SIG-M5 treated with dmso at 0.1 percent for 504 hours (cell line): ENCODE measurements at regions not wholly inside any gene's neighbourhood (a gene's known extent, or its start where the extent isn't known, plus 50 kb on each side); places are given as distances from the start of the nearest gene placed in this dataset.

Source experiments
- DNase-seq: peaks from one replicate; lab custom pipeline; 2025; ENCODE audit not compliant: unreplicated experiment; lab: John Stamatoyannopoulos, UW

DNA sequence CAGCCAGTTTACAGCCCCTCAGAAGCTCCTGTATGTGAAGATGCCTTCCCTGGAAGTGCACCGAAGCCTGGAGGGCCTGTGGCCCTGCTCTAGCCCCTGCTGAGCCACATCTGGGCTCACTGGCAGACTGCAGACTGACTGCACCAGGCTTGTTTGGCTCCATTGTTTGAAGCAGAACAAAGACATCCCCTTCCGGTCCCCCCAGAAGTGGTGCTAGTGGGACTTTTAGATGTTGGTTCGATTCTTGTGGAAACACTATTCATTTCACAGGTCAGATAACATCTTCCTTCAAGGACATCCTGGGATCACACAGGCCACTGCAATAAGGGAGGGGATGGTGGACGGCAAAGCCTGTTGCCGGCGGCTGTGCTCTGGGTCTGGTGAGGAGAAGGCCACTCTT, 57.8 kb upstream of the CBLN2 start:
- DNase-seq: no peak

DNA sequence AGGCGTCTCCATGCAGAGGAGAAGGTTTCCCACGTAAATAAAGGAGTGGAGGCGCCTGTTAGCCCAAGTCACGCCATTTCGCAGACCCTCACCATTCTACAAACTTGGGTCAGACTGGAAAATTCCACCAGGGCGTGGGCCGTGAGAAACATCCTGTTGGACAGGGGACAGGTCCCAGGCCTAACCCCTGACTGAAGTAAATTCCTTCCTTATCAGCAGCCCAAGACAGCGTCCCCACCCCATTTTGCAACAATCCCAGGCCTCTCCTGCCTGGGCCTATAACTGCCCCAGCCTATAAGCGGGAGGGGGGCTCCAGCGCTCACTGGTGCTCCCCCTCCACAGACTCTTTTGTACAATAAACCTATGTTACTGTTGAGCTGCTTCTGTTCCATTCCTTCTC, 57.3 kb upstream of the CBLN2 start:
- no peak for DNase-seq
